ENCODE measurements at regions not wholly inside any gene's neighbourhood (a gene's known extent, or its start where the extent isn't known, plus 50 kb on each side); places are given as distances from the start of the nearest gene placed in this dataset.

DNA sequence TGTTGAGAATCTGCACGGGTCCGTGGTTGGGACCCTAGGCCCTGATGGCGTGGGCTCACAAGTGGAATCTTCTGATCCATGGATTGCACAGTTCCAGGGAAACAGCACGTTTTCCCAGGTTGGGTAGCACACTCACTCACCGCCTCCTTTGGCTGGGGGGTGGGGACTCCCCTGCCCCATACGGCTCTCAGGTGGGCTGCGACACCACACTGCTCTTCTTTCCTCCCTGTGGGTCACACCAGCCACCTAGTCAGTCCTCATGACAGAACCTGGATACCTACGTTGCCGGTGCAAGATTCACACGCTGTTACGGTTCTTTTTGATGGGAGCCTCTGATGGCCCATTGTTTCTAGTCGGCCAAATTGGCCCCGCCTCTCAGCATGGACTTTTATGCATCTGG is 312.0 kb downstream of the MMUT start:
- TF ChIP-seq, protein P1, sequence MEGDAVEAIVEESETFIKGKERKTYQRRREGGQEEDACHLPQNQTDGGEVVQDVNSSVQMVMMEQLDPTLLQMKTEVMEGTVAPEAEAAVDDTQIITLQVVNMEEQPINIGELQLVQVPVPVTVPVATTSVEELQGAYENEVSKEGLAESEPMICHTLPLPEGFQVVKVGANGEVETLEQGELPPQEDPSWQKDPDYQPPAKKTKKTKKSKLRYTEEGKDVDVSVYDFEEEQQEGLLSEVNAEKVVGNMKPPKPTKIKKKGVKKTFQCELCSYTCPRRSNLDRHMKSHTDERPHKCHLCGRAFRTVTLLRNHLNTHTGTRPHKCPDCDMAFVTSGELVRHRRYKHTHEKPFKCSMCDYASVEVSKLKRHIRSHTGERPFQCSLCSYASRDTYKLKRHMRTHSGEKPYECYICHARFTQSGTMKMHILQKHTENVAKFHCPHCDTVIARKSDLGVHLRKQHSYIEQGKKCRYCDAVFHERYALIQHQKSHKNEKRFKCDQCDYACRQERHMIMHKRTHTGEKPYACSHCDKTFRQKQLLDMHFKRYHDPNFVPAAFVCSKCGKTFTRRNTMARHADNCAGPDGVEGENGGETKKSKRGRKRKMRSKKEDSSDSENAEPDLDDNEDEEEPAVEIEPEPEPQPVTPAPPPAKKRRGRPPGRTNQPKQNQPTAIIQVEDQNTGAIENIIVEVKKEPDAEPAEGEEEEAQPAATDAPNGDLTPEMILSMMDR (IDR thresholded peaks at IDR 0.05; ENCODE audit: insufficient read depth, low read length): no peak
- TF ChIP-seq POLR2AphosphoS5 (IDR thresholded peaks at IDR 0.05; ENCODE audit: low read depth) (no peak), GABPA (IDR thresholded peaks at IDR 0.05; ENCODE audit: low read depth) (no peak), SPI1 (IDR thresholded peaks at IDR 0.05; ENCODE audit: borderline replicate concordance, low read depth) (no peak)
